GM18858 (cell line): ENCODE measurements at regions not wholly inside any gene's neighbourhood (a gene's known extent, or its start where the extent isn't known, plus 50 kb on each side); places are given as distances from the start of the nearest gene placed in this dataset.
"Not testable (repeated sequence)": the region's sequence is repeated elsewhere in the genome, so short reads cannot be mapped to it uniquely, and the experiment has no call there.

Experiments
- ATAC-seq: cut with Tn5 transposase; IDR thresholded peaks from one replicate; pipeline ENCODE4 v1.9.1; 2021; ENCODE audit not compliant: unreplicated experiment

GRCh38 chr12:31822761-31823160, 93.9 kb upstream of the AMN1 start:
- no peak for ATAC-seq

GRCh38 chr12:31821484-31821883, 92.7 kb upstream of the AMN1 start:
- no peak for ATAC-seq

GRCh38 chr12:31820832-31821231, 92.0 kb upstream of the AMN1 start:
- ATAC-seq, result no peak

- no peak for ATAC-seq
Observed at GRCh38 chr12:31819427-31819826, 90.6 kb upstream of the AMN1 start.

GRCh38 chr12:31818623-31819268, 89.9 kb upstream of the AMN1 start:
- no peak for ATAC-seq

- ATAC-seq, result no peak
Observed at GRCh38 chr12:31817120-31817519, 88.3 kb upstream of the AMN1 start.

GRCh38 chr12:31815096-31815495, 86.3 kb upstream of the AMN1 start:
- no peak for ATAC-seq

- no peak for ATAC-seq
Observed at GRCh38 chr12:31813305-31813704, 84.5 kb upstream of the AMN1 start.

GRCh38 chr12:31807773-31808097, 78.9 kb upstream of the AMN1 start:
- ATAC-seq, result no peak

- not testable (repeated sequence) for ATAC-seq
Observed at GRCh38 chr12:31807081-31807772, 78.4 kb upstream of the AMN1 start.

GRCh38 chr12:31805681-31806080, 76.9 kb upstream of the AMN1 start:
- not testable (repeated sequence) for ATAC-seq

GRCh38 chr12:31804707-31805106, 75.9 kb upstream of the AMN1 start:
- ATAC-seq, result not testable (repeated sequence)

- ATAC-seq, result peak; percentile 52
Observed at GRCh38 chr12:31804185-31804504, 75.3 kb upstream of the AMN1 start.

- peak; percentile 6 for ATAC-seq
Observed at GRCh38 chr12:31803306-31804184, 74.7 kb upstream of the AMN1 start.

- ATAC-seq, result no peak
Observed at GRCh38 chr12:31801872-31802271, 73.1 kb upstream of the AMN1 start.

GRCh38 chr12:31797230-31797872, 68.5 kb upstream of the AMN1 start:
- no peak for ATAC-seq

GRCh38 chr12:31796270-31796951, 67.6 kb upstream of the AMN1 start:
- ATAC-seq, result no peak

- no peak for ATAC-seq
Observed at GRCh38 chr12:31794745-31795144, 65.9 kb upstream of the AMN1 start.

GRCh38 chr12:31791265-31791664, 62.4 kb upstream of the AMN1 start:
- ATAC-seq, result not testable (repeated sequence)

GRCh38 chr12:31790759-31791158, 61.9 kb upstream of the AMN1 start:
- ATAC-seq, result no peak

- no peak for ATAC-seq
Observed at GRCh38 chr12:31785318-31785717, 56.5 kb upstream of the AMN1 start.
